Fibroblast of skin of left biceps (primary cell): ENCODE measurements at regions not wholly inside any gene's neighbourhood (a gene's known extent, or its start where the extent isn't known, plus 50 kb on each side); places are given as distances from the start of the nearest gene placed in this dataset.

ENCODE experiments used
- DNase-seq, 2 experiments: peaks; one replicate each; pipeline ENCODE4 v3.0.0-alpha.2; 2013; ENCODE audit warnings: low read depth in 2 of 2

DNA sequence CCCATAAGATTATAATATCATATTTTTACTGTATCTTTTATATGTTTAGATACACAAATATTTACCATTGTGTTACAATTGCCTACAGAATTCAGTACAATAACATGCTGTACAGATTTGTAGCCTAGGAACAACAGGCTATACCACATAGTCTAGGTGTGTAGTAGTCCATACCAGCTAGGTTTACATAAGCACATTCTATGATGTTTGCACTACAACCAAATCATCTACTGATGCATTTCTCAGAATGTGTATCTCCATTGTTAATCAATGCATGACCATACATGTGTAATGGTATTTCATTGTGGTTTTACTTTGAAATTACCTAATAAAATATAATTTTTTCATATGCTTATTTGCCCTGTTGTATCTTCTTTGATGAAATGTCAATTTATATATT is 288.1 kb upstream of the PCDH10 start:
- DNase-seq, result no peak

DNA sequence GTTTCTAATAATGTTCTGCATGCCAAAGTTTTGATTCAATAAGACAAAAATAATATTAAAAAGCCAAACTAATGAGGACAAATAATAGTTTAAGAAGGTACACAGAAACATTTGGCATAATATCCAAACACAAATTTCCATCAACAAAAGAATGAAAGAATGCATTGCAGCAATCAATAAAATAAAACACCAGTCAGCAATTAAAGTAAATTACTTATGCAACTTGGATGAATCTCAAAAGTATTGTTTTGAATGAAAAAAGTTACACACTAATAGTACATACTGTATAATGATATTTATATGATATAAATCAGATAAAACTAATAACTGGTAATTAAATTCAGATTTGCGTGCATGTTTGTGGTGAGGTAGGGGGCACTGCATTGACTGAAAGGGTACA is 285.5 kb upstream of the PCDH10 start:
- no peak for DNase-seq

DNA sequence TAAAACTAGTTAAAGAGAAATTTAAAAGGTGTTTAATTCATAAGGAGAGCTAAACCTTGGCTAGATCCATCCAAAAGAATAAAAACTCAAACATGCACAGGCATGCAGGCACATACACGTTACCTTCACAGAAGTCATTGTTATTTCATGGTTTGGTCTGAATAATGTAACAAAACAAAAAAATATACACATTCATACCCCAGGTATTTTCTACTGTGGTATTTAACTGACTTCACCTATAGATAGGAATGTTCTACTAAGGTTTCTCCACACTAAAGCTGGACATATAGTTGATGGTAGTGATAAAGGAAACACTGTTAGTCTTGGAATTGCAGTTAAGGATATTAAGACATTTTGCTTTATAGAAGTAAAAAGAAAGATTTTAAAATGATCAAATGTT is 283.6 kb upstream of the PCDH10 start:
- DNase-seq, result no peak

DNA sequence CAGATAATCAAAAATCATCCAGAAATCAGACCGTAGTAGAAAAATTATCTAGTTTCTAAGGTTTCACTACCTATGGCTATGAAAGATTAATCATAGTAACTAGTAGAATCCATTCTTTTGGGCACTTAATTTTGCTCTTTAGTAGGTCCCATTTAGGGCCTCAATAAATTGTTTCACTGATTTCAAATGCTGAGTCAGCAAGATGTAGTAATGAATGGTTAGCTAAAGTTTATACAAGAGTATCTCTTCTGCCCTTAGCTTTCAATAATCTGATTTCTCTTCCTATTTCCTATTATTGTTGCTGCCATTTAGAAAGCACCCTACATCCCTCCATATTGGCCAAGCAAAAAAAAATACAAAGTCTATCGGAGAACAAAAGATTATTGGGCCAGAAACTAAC is 283.2 kb upstream of the PCDH10 start:
- no peak for DNase-seq

DNA sequence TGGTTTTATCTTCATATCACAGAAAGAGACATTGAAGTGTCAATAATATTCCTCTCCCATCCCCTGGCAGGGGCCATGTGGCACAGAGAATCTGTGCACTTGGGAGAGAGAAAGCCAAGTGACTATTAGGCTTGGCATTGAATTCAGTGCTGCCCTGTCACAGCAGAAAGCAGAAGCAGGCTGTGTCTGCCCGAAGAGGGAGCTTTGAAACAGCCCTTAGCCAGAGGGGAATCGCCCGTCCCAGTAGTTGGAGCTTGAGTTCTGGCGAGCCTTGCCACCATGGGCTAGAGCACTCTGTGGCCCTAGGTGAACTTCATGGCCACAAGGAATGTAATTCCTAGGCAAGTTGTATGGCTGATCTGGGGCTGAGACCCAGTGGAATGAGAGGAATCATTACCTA is 282.5 kb upstream of the PCDH10 start:
- DNase-seq, result no peak

DNA sequence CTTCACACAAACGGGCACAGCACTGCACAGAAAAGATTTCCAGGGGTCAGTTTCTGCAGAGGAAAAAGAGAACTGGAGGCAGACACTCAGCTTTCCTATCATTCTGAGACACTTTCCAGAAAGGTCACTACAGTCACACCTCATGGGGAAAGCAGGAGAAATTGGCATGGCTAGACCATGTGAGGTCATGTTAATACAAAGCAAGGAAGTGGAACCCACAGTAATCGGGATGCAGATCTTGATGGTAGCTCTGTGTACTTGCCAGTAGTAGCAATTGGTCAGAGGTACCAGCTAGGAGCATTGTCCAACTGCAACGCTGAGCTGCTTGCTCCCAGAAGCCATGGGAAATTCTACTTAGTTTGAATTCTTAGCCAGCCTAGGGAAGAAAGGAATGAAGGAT is 255.3 kb upstream of the PCDH10 start:
- no peak for DNase-seq

DNA sequence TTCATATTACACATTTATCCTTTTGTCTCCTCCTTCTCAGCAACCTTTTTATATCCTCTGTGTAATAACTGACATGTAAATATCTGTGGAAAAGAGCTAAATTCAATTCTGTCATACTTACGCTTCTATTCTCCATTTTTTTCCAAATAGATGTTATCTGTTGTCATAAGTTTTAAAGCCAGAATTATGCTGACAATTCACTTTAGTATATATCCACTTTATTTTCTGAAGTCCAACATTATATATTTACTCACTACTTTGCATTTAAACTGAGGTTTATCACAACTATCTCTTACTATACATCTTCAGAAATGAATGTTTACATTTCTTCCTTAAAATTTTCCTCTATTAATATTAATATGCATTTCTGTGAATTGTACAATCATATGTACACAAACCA is 247.9 kb upstream of the PCDH10 start:
- no peak for DNase-seq

DNA sequence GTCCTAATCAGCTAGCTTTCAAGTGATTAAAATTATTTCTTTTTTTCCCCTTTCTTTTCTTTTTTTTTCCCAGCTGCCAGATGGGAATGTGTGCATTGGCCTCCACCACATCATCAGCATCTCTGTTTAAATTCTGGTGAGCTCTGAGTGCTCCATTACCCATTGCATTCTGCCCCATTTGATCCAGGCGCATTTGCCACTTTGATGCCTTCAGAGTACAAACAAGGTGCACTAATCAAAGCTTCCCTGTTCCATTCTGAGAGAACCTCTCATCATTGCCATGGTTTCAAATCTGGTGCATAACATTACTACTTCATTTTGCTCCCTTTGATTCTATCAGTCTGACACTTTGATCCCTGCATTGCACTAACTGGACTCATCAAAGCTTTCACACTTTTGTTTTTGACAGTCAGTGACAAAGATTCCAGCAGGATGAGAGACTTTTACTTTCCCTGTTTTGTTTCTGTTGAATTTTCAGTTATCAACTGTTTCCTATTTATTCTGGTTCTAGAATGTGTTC is 238.8 kb upstream of the PCDH10 start:
- DNase-seq, result no peak

DNA sequence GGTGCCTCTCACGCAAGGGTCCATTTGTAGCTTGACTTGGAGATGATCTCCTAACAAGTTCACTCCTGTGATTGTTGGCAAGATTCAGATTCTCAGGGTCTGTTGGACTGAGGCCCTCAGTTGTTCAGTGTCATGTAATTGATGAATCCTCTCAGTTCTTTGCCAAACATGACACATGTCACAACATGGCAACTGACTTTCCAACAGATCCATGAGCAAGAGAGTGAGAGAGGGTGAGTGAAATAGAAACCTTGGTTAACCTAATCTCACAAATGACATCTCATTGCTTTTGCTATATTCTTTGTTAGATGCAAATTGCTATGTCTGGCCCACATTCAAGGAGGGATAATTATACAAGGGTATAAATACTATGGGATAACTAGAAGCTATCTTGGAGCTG is 231.0 kb upstream of the PCDH10 start:
- no peak for DNase-seq

DNA sequence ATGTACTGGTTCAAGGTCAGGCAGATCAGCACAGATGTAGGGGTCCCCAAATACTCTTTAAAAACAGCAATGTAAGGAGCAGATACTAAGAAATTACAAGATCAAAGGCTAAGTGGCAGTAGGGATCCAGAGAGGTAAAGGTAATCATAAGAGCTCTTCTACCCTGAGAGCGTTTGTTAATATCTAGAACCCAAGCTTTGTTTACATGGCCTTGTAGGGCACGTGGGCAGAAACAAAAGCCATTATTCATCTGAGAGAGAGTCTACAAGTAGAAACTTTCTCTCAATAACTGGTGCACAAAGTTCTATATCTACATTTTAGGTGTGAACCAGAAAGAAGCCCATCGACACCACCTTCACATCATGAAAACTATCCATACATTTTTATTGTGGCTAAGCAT is 225.6 kb upstream of the PCDH10 start:
- no peak for DNase-seq

DNA sequence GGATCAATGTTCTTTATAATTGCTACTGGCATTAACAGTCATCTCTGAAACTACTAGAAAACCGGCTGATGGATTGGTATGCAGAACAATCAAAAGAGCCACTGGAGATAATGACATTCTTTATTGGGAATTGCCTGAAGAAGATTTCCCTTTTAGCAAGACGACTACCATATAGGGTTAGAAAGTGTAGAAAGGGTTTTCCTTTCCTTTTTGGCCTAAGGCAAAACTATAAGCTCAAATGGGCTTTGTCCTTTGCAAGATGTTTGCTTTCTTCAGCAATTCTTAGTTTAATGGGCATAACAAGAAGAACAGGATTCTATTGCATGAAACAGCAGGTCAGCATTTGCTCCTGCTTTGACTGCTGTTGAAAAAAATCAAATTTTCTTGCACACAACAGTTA is 214.2 kb upstream of the PCDH10 start:
- DNase-seq, result no peak

DNA sequence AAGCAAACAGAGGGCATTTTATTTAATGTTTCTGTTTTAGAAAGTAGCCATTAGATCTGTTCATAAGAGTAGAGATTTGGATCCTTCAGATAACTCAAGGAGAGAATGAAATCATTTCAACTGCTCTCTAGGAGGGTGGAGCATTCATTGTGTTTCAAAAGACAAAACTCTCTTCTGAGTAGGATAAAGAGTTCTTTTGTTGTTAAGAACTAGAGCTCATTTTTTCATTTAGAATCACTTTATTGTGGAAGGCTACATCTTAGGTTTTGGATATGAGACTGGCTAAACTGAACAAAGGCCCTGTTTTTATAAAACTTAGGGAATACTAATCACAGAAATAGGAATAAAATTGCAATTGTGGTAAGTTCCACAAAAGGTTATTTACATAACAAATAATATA is 193.9 kb upstream of the PCDH10 start:
- no peak for DNase-seq

DNA sequence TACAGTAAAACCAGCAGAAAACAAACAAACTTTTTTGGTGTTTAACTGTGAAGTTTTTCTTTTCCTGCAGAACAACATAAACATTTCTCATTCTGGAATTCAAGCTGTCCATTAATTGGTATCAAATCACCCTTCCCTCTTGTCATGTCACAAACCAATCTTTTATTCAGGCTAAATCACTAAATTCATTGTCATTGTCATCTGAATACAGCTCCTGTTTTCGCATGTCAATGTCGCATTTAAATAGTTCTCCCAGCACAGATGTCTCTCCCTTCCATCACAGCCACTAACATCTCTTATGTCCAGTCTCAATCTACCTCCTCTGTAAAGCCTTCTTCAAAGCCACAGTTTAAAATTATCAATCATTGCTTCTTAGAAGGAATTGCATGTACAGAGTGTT is 192.1 kb upstream of the PCDH10 start:
- DNase-seq, result no peak

DNA sequence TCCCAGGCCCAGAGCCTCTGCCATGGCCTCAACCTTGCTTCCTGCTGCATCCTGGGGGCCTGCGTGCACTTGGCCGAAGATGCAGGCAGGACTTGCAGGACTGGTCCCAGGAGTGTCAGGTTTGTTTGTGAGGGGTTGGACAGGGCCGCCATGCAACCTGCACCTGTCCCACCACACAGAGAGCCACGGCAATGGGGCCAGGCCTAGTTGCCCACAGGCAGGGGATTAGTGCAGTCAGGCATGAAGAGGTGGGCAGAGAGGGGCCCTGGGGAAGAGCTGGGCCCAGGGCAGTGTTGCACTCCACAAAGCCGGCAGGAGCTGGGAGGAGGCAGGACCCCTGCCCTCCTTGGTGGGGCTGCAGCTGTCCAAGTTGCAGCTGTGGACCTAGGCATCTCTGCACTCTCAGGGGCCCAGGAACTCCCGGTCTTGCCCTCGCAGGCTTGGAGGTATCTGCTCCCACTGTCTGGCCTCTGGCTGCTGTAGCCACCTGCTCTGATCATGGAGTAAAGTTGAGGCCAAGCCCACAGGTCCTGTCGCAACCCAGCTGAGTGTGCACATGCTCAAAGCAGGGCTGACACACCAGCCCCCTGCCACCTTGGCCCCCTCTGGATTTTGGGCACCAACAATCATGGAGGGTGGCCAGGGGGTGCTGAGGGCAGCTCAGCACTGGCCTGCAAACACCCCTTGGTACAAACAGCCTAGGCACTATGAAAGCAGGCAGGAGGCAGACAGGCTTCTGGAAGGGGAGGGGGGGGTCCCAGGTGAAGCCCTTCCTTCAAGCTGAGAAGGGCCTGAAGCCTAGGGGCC is 190.4 kb upstream of the PCDH10 start:
- DNase-seq, result no peak

DNA sequence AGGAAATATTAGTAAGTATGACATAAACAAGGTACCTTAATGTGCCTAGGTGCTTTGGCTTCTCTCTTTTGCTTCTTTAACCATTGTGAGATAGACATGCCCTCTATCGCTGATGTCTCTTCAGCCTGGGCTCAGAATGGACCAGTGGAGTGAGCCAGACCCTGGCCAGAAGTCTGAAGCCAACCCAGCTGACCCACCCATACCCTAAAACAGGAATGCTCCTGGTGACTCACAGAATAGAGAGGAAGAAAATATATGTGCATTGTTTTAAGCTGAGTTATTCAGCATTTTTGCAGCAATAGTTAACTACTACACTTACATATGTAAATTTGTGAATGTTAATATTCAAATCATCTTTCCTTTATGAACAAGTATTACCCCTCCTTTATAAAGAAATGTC is 167.5 kb upstream of the PCDH10 start:
- no peak for DNase-seq

DNA sequence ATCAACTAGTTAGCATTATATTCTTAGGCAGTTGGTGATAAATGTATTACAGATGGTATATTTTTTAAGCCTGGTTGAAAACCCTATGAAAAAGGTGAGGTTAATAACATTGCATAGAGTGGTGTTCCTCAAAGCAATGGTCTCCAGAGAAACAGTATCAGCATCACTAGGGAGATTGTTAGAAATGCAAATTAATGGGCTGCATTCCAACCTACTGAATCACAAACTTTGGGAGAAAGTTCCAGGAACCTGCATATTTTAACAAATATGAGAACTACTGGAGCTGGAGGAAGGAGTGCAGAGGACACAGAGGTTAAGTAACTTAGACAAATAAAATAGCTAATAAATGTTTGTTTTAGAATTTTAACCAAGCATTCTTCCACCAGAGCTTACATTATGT is 166.9 kb upstream of the PCDH10 start:
- DNase-seq, result peak; percentile 0 to 2

DNA sequence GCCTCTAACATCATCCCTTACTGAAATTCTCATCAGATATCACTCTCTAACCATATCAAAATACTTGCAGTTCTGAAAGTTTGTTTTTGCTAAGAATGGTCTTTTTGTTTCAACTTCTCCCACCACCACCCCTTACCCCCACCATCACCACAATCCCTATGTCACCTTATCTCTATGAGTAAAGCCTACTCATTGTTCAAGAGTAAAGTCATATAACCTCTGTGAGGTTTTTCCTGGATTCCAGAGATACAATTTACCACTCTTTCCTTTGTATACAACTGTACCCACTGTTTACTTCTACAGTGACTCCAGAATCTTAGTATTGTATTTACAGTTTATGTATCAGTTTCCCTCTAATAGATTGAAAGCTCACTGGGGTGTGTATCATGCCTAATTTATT is 158.0 kb upstream of the PCDH10 start:
- no peak for DNase-seq

DNA sequence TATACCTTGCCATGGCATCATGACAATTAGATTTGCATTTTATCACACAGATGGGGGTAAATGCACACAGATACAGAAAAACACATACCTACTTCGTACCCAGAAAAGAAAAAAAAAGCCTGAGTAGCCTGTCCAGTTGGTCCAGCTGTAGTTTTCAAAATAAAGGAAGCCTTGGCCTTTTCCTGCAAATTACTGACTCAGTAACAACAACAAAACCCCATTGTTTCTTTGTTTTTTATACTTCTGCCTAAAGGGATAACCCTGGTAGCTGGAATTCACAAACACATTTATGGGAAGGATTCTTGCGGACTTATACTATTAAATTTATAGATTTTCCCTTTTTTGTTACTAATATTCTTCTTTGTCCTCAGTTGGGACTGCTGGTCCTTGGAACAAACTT is 156.4 kb upstream of the PCDH10 start:
- DNase-seq, result no peak

DNA sequence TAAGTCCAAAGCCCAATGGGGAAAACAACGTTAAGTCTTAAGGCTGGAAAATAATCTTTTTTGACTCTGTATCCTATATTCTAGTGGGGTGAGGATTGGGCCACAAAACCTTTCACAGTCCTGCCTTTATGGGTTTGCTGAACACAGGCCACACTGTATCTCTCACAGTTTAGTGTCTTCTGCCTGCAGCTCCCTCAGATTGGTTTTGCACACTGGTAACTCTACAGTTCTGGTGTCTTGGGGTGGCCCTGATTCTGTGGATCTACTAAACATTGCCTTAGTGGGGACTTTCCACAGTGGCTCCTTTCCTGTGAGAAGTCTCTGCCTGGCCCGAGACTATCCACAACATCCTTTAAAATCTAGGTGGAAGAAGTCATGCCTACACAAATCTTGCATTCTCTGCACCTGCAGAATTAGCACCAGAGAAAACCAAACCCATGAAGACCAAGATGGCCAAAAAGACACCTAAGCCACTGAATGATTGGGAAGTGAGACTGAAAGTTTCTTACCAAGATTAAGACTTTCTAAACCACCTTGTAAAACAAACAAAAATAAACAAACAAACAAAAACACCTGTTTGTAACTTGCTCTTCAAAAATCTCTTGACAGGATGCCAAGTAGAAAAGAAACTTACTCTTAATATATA is 150.4 kb upstream of the PCDH10 start:
- DNase-seq, result no peak

DNA sequence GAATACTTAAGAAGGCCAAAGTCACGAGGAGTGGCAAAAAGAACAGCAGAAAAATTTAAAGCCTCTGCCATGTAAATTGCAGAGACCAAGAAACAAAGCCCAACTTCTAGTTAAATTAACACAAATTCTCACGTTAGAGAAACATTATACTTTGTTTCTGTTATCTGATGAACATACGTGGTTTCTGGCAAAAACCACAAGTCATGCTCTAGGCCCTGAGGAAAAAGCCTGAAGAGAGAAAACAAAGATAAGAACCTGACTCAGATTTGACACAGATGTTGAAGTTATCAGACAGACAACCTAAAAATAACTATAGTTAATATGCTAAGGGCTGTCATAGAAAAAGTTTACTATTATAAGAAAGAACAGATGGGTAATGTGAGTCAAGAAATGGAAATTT is 149.1 kb upstream of the PCDH10 start:
- DNase-seq, result no peak

DNA sequence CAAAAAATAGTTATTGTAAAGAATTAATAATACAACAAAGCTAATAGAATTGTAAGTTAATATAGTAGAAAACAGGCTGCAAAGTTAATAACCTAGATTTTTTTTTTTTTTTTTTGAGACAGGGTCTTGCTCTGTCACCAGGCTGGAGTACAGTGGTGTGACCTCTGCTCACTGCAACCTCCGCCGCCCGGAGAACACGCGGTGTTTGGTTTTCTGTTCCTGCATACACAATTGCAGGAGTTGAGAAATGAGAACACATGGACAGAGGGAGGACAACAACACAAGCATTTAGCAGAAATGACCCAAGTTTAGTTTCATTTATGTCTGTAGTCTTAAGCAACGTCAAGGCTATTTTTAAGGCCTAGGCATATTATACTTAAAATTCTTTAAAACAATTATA is 145.9 kb upstream of the PCDH10 start:
- DNase-seq, result no peak

DNA sequence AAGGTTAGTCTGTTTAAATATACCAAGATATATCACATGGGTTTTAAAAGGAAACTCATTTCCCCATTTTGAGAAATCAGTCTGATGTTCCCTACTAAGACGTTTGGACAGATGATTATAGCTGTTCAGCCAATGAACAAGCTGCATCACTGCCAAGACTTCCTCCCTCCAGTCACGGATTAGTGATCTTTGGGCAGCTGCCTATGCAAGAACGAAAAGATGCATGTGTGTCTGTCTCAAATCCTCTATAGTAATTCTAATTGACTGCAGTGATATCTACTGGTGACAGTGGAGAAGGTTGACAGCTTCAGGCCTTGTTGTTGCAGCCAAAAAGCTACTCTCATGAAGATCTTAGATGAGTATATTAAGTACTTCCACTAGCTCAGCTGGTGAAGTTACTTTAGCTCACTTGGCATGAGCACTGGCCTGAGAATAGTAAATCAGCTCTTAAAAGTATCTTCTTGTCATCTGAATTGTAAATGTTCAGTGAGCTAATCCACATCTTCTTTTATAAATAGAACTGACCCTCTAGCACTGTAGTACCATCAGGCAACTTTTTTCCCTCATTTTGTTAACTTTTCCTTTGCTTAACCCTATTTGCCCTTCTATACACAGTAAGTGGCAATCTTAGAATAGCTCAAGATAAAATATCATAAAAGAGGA is 134.5 kb upstream of the PCDH10 start:
- no peak for DNase-seq

DNA sequence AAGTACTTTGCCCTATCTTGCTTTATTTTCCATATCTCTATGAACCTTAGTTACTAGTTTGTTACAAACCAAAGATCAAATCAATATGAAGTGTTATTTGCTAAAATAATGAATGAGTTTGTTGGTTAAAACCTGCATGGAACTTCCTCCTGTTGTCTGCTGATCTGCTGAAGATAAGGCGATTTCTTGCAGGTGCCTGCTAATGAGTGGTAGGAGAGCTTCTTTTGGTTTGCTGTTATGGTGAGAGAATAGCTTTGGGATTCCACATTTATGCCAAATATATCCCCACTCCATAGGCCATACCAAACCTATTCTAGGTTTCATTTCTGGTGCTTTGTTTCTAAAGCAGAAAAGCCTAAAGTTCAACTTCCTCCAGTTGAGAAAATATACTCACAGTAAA is 103.8 kb upstream of the PCDH10 start:
- DNase-seq, result no peak
